ENCODE measurements at regions not wholly inside any gene's neighbourhood (a gene's known extent, or its start where the extent isn't known, plus 50 kb on each side); places are given as distances from the start of the nearest gene placed in this dataset.

GRCh38 chrX:116010939-116011338, 159.6 kb upstream of the AGTR2 start:
- FAIRE-seq (no peak), DNase-seq (ENCODE audit: low read depth) (no peak)
- Histone ChIP-seq H3K79me2 (ENCODE audit: insufficient read depth, low read length) (no peaks in the 10 kb centered on the region), H3K27me3 (ENCODE audit: insufficient read depth, low read length) (no peaks in the 10 kb centered on the region), H3K9me3 (ENCODE audit: insufficient read depth, low read depth, low read length) (no peaks in the 10 kb centered on the region), H3K36me3 (ENCODE audit: insufficient read depth, low read length) (no peaks in the 10 kb centered on the region), H3K4me2 (ENCODE audit: low read length) (no peak overlapping the region), H2AFZ (ENCODE audit: low read depth, low read length) (no peak overlapping the region), H3K4me3 (ENCODE audit: insufficient read depth, low read depth, low read length) (no peak overlapping the region), H3K9ac (ENCODE audit: low read length) (no peak overlapping the region), H3K4me1 (ENCODE audit: insufficient read depth, low read length) (no peaks in the 10 kb centered on the region), H3K27ac (ENCODE audit: low read depth, low read length) (no peak overlapping the region), H4K20me1 (ENCODE audit: insufficient read depth, low read length) (no peaks in the 10 kb centered on the region)
- no peak for TF ChIP-seq CTCF (IDR thresholded peaks at IDR 0.05; ENCODE audit: insufficient read depth, low read depth, low read length)
- no peak for TF ChIP-seq EZH2 (IDR thresholded peaks at IDR 0.05; ENCODE audit: insufficient read depth, low read length)
- H3K27ac Mint-ChIP-seq (ENCODE audit: unreplicated experiment): no peak overlapping the region
- no peaks in the 10 kb centered on the region for H3K27me3 Mint-ChIP-seq (ENCODE audit: low read depth, unreplicated experiment)
- H3K9me3 Mint-ChIP-seq (ENCODE audit: unreplicated experiment): peaks cover 3% of the 10 kb centered on the region
- no peaks in the 10 kb centered on the region for H3K36me3 Mint-ChIP-seq (ENCODE audit: low read depth, unreplicated experiment)
- peaks cover 4% of the 10 kb centered on the region for H3K4me1 Mint-ChIP-seq (ENCODE audit: low read depth, unreplicated experiment)
- H3K4me3 Mint-ChIP-seq (ENCODE audit: unreplicated experiment): no peak overlapping the region

- H3K4me2 ChIP-seq (ENCODE audit: low read length): no peak overlapping the region
- no peak for DNase-seq (ENCODE audit: low read depth)
- H3K4me3 ChIP-seq (ENCODE audit: insufficient read depth, low read depth, low read length): no peak overlapping the region
- no peak overlapping the region for H3K27ac Mint-ChIP-seq (ENCODE audit: unreplicated experiment)
- FAIRE-seq: no peak
- no peaks in the 10 kb centered on the region for H3K9me3 ChIP-seq (ENCODE audit: insufficient read depth, low read depth, low read length)
- H3K4me1 Mint-ChIP-seq (ENCODE audit: low read depth, unreplicated experiment): no peaks in the 10 kb centered on the region
- H2AFZ ChIP-seq (ENCODE audit: low read depth, low read length): no peak overlapping the region
- no peaks in the 10 kb centered on the region for H3K36me3 ChIP-seq (ENCODE audit: insufficient read depth, low read length)
- no peak for TF ChIP-seq EZH2 (IDR thresholded peaks at IDR 0.05; ENCODE audit: insufficient read depth, low read length)
- no peaks in the 10 kb centered on the region for H3K27me3 ChIP-seq (ENCODE audit: insufficient read depth, low read length)
- H3K4me3 Mint-ChIP-seq (ENCODE audit: unreplicated experiment): no peak overlapping the region
- no peak overlapping the region for H3K9ac ChIP-seq (ENCODE audit: low read length)
- H3K27me3 Mint-ChIP-seq (ENCODE audit: low read depth, unreplicated experiment): no peaks in the 10 kb centered on the region
- peaks cover 8% of the 10 kb centered on the region for H3K9me3 Mint-ChIP-seq (ENCODE audit: unreplicated experiment)
- H3K79me2 ChIP-seq (ENCODE audit: insufficient read depth, low read length): no peaks in the 10 kb centered on the region
- H4K20me1 ChIP-seq (ENCODE audit: insufficient read depth, low read length): no peaks in the 10 kb centered on the region
- no peak overlapping the region for H3K27ac ChIP-seq (ENCODE audit: low read depth, low read length)
- no peaks in the 10 kb centered on the region for H3K4me1 ChIP-seq (ENCODE audit: insufficient read depth, low read length)
- no peaks in the 10 kb centered on the region for H3K36me3 Mint-ChIP-seq (ENCODE audit: low read depth, unreplicated experiment)
Observed at GRCh38 chrX:116031331-116031730, 139.2 kb upstream of the AGTR2 start.

All from astrocyte (in vitro differentiated cells and primary cell).